Stimulated activated naive B cell treated with anti-CD40 and anti-IgM and Interleukin-4, amounts not matched to agents 10 μg/mL and 1 μg/mL and 100 μg/mL, for 72 hours (primary cell): ENCODE measurements at regions not wholly inside any gene's neighbourhood (a gene's known extent, or its start where the extent isn't known, plus 50 kb on each side); places are given as distances from the start of the nearest gene placed in this dataset.

Source experiments
- ATAC-seq, 2 donors: fragments of 150-1000 bp; cut with Tn5 transposase; replicated peaks; 2 replicates each; pipeline ENCODE4 v1.10.0; 2021; ENCODE audit warnings: moderate library complexity in 1 of 2
- DNase-seq: peaks from one replicate; pipeline ENCODE4 v3.0.0; 2021
- H3K27ac Mint-ChIP-seq: one replicate; pipeline ENCODE4 v1.8.0; 2022; ENCODE audit warnings: mild to moderate bottlenecking, mixed read lengths
- H3K27me3 Mint-ChIP-seq, 2 donors: one replicate each; pipeline ENCODE4 v1.8.0; 2022; ENCODE audit warnings: mixed read lengths in 2 of 2
- H3K36me3 Mint-ChIP-seq, 2 donors: one replicate each; pipeline ENCODE4 v1.8.0; 2022; ENCODE audit warnings: mixed read lengths in 2 of 2, mild to moderate bottlenecking in 1 of 2
- H3K4me1 Mint-ChIP-seq, 2 donors: one replicate each; pipeline ENCODE4 v1.8.0; 2022; ENCODE audit warnings: mixed read lengths in 2 of 2, mild to moderate bottlenecking in 1 of 2
- H3K4me3 Mint-ChIP-seq, 2 donors: one replicate each; pipeline ENCODE4 v1.8.0; 2022; ENCODE audit warnings: mild to moderate bottlenecking in 2 of 2, mixed read lengths in 2 of 2, moderate library complexity in 1 of 2
- H3K9me3 Mint-ChIP-seq, 2 donors: one replicate each; pipeline ENCODE4 v1.8.0; 2022; ENCODE audit warnings: mixed read lengths in 2 of 2, mild to moderate bottlenecking in 1 of 2

DNA sequence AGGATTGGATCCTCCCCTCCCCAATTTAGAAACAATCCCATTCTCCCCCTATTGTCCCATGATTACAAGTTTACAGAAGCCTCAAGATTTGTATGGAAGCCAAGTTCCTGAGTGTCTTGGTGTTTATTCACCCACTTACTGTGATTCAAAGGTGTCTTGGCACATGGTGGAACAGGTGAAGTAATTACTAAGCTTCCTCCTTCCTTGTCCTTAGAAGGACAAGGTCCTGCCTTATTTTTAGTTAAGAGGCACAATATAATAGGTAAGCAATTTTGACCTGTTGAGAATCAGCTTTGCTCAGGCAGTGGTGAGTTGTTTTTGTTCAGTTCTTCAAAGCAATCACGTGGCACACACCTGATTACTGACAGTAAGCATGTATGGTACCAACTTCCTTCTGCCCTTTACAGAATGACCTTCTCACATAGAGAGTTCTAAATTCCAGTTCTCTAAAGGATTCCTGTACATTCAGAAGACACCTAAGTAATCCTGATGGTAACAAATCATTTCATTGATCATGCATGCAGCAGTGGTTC, 60.7 kb upstream of the SLC13A1 start:
- Mint-ChIP-seq H3K27me3 (no peaks in the 10 kb centered on the region), H3K9me3 (peaks cover 3 to 4% of the 10 kb centered on the region in 2 donors), H3K27ac (no peak overlapping the region), H3K4me1 (no peaks in the 10 kb centered on the region), H3K4me3 (no peak overlapping the region), H3K36me3 (no peaks in the 10 kb centered on the region)
- ATAC-seq (no peak), DNase-seq (no peak)

DNA sequence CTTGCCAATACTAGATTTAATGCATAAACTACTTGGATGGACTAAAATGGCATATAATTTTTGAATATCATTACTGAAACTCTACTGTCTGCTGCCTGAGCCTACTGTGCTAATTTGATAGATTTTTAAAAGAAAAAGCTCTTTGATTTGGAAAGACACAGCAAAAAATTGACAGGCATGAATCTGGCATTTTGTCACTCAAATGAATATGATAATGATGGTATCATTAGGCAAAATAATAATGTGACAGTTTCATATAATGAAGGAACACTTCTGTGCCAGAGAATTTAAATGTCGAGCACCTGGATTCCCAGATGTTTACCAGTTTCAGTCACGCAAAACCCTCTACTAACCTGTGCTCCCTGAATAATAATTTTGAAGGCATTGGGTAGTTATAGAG, 60.0 kb upstream of the SLC13A1 start:
- Mint-ChIP-seq H3K4me1 (no peaks in the 10 kb centered on the region), H3K27ac (no peak overlapping the region), H3K9me3 (peaks cover 0 to 4% of the 10 kb centered on the region in 2 donors), H3K27me3 (no peaks in the 10 kb centered on the region), H3K4me3 (no peak overlapping the region), H3K36me3 (no peaks in the 10 kb centered on the region)
- no peak for ATAC-seq
- no peak for DNase-seq
